ENCODE measurements at regions not wholly inside any gene's neighbourhood (a gene's known extent, or its start where the extent isn't known, plus 50 kb on each side); places are given as distances from the start of the nearest gene placed in this dataset.

DNA sequence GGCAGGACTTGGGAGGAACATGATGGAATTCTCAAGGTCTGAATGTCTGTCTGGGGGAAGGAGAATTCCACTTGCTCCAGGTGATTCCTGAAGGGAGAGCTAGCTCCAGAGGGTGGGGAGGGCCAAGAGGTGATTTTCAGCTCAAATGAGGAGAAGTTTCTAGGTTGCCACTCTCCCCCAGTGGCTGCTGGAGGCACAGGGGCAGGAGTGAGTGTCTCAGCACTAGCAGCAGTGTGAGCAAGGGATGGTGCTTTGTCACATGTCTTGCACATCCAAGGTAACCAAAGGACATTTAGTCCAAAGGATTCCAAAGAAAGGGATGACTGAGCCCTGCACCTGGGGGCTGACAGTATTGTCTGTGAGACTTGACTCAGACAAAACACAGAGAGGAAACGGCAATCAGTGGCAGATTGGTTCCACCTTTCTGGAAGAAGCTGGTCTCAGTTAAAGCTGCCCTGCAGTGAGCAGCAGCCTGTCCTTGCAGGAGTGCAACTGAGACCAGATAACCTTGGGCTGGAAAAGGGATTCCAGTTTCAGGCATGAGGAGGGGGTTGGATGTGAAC, 51.2 kb upstream of the PCBD1 start:
- intact Hi-C loops (cut with DNase I) = no loop called here
- DNase-seq (no peak), ATAC-seq (ENCODE audit: poor library complexity) (no peak)

DNA sequence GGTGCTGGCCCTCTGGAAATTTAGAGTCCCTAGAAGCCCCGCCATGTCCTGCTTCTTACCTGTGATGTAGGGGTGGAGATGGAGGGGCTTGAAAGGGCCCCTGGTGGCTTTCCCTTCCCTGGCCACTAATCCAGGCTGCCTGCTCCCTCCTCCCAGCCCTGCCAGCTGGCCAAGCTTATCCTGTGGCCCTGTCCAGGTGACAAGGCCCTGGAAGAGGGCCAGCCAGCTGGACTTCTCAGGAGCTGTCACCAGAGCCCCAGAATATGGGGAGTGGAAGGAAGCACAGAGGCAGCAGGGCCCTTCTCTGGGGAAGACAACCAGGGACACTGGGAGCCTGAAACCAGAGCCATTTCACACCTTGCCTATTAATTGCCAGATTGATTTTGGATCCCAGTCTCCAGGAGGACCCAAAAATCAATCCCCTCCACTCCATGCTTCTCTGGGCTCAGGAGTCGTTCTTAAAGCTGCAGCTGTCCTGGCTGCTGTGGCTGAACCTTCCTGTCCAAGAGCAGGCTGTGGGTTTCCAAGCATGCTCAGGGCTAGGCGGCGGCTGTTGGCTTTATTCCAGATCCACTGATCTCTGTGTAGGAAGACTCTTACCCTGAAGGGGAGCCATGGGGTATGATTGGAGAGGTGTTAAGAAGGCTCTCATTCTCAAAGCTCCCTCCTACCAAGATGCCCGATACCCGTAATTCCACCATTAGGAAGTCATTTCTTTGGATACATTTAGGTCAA, 52.6 kb upstream of the PCBD1 start:
- ATAC-seq (ENCODE audit: poor library complexity) = peak; percentile 60
- peak; percentile 78 for DNase-seq
- intact Hi-C loops (cut with DNase I) = no loop called here

DNA sequence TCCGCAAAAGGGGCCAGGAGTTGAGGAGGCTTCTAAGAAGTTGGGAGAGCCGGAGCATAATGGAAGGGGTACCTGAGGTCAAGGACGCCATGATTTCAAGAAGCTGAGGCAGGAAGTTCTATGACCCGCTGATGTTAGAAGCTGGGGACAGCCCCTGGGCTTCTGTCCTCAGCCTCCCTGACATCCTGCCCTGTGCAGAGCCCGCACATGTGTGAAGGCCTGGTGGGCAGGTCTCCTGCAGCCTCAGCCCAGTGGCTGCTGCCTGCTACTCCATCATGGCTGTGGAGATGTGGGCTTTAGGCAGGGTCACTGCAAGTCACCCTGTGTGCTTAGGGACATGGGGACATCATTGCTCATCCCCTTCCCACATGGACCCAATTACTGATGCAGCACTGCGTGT, 53.8 kb upstream of the PCBD1 start:
- intact Hi-C loops (cut with DNase I) = no loop called here

DNA sequence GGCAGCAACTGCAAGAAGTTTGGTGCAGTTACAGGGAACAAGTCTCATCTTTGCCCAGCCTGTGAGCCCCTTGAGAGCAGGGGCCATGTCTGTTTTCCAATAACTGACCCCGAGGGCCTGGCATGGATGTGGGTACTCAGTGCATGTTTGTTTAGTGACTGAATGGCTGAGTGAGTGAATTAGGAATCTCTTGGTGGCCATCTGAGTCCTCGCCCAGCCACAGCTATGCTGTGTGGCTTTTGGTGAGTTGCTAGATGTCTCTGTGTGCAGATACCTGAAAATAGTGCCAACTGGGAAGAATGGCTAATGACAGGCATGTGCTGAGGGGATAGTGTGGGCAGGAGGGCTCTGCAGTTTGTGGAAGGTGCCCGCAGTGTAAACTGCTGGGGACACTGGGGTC, 54.4 kb upstream of the PCBD1 start:
- ATAC-seq (ENCODE audit: poor library complexity) (no peak), DNase-seq (no peak)
- intact Hi-C loops (cut with DNase I) = no loop called here

More for the DNA sequence above, 53.8 kb upstream of the PCBD1 start:
- ATAC-seq (ENCODE audit: poor library complexity) (no peak), DNase-seq (no peak)

DNA sequence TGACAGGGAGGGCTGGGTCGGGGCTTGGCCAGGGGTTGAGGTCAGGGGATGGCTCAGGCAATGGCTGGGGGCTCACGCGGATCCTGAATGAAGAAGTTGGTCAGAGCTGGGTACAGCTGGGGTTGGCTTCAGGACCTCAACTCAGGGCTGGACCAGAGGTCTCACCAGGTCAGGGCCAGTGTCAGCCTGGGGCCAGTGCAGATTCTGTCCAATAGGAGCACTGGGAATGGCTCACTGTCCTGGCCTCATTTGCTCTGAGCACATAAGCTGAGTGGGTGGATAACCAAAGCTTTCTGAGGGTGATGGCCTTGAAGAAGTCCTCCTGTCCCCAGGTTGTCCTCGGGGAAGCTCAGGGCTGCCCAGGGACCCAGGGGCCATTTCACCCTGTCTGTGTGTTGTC, 54.9 kb upstream of the PCBD1 start:
- DNase-seq = no peak
- no peak for ATAC-seq (ENCODE audit: poor library complexity)
- intact Hi-C loops (cut with DNase I) = no loop called here

DNA sequence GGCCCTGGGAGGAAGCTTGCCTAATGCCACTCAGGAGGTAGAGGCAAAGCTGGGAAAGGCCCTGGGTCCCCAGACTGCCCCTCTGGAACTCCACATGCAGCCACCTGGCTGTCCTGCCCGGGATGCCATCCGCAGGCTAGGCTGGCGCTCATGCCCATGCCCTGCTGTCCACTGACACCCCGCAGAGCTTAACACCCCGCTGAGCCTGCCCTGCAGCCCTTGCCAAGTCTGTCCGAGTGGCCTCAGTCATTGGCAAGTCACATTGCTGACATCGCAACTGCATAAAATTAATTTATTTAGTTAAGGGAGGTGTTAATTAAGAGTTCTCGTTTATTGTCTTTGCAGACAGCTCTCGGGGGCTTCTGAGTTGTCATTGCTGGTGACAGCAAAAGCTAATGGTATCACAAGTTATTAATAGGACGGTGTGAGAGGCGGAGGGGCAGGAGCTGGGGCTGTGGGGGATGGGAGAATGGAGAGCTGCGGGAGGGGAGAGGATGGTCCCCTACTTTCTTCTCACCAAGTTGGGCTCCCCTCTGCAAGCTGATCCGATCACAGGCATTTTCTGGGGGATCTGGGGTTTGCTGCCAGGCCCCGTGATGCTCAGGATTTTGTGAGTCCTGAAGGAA, 55.6 kb upstream of the PCBD1 start:
- ATAC-seq (ENCODE audit: poor library complexity) (peak; percentile 67), DNase-seq (no peak)
- intact Hi-C loops (cut with DNase I) = no loop called here

DNA sequence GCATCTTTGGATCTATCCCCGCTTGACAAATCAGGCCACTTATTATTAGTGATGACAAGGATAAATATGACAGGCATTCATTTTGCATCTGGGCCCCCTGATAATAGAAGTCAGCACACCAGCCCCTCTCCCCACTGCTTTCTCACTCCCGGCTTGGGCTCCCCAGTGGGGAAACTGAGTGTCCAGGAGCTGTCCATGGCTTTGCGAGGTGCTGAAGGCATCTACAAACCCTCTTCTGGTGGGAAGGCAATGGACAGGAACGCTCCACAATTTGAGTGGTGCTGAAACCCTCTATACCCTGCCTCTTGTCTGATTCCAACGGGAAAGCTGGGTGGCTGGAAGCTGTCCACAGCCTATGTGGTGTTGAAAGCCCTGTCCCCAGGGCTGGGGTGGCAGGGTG, 61.7 kb upstream of the PCBD1 start:
- ATAC-seq (ENCODE audit: poor library complexity) = no peak
- intact Hi-C loops (cut with DNase I) = no loop called here
- DNase-seq = no peak

DNA sequence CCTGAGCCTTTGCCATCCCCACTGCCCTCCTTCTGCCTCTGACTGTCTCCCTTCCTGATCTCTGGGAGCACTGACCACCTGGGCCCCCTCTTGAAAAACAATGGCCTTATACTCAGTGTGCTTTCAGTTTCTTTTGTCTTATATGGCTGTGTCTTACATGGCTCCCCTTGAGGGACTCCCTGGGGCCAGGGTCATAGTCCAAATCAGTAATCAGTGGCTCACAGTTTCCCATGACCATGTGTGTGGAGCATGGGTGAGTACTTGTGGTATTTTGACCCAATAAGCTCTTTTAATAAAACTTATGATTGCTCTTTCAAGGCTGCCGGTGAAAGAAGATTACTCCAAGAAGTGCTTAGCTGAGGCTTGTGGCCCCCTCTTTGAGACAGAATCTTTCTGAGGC, 62.4 kb upstream of the PCBD1 start:
- DNase-seq (no peak), ATAC-seq (ENCODE audit: poor library complexity) (no peak)
- intact Hi-C loops (cut with DNase I) = no loop called here

DNA sequence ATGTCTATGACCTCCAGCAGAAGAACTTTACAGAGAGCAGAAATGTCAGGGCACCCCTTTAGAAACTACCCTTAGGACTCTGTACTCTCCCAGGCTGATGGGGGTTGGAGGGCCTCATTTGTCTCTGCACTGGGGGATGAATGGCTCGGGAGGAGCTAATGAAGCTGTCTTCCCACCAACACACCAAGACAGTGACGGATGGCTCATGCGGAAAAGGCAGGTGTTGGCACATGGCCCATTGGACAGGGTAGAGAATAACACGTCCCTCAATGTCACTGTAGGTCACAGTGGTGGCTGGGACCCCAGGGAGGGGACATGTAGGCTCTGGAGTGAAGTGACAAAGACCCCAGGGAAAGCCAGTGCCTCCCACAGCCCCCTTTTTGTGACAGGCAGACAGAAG, 64.0 kb upstream of the PCBD1 start:
- DNase-seq = no peak
- intact Hi-C loops (cut with DNase I) = no loop called here
- ATAC-seq (ENCODE audit: poor library complexity) = no peak

DNA sequence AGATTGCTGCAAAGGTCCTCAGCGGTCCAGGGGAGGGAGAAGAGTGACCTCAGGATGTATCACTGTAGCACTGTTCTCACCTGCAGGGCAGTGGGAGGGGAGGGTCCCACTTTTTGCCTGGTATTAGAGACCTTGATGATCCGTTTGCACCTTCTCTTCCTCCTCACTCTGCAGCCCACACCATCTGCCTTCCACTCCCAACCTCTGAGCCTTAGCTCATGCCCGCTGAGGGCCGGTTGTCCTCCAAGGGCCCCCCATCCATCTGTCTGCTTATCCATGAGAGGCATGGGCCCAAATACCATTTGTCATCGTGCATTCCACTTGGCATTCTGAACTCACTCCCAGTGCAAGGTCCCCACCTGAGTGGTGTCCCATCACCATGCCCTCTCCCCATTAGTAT, 64.6 kb upstream of the PCBD1 start:
- DNase-seq = no peak
- intact Hi-C loops (cut with DNase I) = no loop called here
- no peak for ATAC-seq (ENCODE audit: poor library complexity)

DNA sequence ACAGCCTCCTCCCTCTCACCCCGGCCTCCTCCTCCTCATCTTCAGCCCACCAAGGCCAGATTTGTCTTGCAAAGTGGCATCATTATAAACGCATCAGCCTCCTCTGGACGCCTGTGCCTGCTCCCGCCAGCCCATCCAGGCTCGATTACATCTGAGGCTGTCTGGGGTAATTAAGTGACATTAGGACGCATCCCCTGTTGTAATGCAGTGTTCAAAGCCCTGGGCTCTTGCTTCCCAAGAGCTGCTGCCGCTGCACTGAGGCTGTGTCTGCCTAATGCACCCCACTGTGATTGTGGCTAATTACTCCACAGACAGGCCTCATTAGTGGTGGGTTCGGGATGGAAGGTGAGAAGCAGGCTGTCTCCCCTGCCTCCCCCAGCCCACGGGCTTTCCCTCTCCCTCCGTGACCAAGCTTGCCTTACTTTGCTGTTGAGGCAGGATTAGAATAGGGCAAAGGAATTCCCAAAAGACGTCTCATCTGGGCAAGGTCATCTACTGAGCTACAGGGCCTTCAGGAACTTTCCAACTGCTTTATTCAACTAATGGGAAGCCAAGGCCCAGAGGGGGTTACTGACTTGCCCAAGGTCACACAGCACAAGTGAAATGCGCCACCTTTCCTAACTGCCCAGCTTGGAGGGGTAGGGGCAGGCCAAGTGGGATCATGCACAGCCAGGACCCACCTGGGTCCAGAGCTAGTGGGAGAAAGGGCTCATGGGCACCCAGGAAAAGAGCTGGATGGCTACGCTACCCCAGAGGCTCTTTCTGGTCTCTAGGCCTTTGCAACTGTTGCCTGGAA, 66.2 kb upstream of the PCBD1 start:
- DNase-seq (no peak), ATAC-seq (ENCODE audit: poor library complexity) (no peak)

DNA sequence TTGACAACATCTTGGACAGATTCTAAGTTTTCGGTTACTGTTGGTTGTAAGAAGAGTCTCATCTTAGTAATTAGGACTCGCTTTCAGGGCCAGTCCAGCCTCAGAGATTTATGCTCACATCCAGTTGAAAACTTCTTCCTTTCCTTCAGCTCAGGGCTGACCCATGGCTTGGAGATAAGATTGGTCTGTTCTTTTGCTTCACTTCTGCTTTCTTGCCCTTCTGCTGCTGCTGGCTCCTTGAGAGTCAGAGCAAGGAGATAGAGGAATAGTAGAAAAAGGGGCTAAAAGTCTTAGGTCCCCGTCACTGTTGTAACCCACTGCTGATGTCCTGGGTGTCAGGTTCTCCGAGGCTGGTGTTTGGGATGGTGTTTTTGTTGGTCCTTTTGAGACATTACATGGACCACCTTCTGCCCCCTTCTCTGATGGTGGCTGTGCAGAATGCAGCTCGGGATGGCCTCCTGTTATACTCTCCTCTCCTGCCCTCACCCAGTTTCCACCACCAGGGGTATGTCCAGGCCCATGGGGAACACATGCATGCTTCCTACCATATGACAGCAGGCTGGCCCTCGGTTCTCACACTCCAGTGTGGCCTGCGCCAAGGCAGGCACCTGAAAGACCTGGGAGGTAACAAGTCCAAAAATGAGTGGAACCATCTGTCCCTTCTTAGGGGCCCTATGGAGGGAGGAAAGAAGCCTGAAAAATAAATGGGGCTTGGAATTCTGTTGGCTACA, 67.8 kb upstream of the PCBD1 start:
- DNase-seq = no peak
- intact Hi-C loops (cut with DNase I) = no loop called here
- ATAC-seq (ENCODE audit: poor library complexity) = no peak

More for the DNA sequence above, 66.2 kb upstream of the PCBD1 start:
- intact Hi-C loops (cut with DNase I) = no loop called here

DNA sequence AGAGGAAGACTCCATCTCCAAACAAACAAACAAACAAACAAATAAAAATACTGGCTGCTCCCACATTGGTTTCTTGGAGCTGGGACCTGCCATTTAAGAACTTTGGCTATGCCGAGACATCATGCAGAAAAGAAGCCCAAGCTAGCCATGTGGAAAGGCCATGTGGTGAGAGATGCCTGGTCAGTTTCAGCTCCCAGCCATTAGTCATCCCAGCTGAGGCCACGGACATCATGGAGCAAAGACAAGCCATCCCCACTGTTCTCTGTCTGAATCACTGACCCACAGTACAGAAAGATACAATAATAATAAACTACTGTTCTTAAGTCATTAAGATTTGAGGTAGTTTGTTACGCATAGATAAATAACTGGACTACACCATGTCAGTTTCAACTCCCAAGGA, 70.0 kb upstream of the PCBD1 start:
- no peak for DNase-seq
- no peak for ATAC-seq (ENCODE audit: poor library complexity)
- intact Hi-C loops (cut with DNase I) = no loop called here

DNA sequence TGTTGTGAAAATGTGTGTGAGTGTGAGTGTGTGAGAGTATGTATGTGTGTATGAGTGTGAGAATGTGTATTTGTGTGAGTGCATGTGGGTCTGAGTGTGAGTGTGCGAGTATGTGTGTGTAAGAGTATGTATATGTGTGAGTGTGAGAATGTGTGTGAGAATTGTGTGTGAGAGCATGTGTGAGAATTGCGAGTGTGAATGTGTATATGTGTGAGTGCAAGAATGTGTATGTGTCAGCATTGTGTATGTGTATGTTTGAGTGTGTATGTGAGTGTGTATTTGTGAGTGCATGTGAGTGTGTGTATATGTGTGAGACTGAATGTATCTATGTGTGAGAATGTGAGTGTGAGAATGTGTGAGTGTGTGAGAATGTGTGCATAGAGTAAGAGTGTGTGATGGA, 72.0 kb upstream of the PCBD1 start:
- no peak for ATAC-seq (ENCODE audit: poor library complexity)
- intact Hi-C loops (cut with DNase I) = no loop called here
- DNase-seq = no peak

DNA sequence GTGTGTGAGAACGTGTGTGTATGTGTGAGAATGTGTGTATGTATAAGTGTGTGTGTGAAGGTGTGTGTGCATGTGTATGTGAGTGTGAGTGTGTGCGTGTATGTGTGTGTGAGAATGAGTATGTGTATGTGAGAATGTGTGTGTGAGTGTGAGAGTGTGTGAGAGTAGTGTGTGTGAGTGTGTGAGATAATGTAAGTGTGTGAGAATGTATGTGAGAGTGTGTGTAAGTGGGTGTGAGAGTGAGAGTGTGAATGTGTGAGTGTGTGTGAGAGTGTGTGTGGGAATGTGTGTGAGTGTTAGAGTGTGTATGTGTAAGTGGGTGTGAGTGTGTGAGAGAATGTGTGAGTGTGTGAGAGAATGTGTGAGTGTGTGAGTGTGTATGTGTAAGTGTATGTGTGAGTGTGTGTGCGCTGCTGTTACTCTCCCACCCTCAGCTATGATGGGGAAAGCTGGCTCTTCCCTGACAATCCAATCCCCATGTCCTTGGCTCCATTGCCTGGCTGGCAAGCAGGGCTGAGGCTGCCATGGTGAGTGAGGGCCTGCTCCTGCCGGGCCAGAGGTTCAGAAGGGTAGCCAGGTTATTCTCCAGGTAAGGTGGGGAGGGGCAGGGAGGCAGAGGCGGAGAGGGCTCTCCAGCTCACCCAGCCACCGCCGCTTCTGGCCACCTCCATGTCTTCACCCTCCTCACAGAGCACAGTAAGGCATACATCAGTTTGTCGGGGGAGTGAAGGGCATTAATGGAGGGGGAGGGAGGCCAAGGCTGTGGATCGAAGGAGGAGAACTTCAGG, 72.6 kb upstream of the PCBD1 start:
- intact Hi-C loops (cut with DNase I) = no loop called here
- DNase-seq (no peak), ATAC-seq (ENCODE audit: poor library complexity) (no peak)

DNA sequence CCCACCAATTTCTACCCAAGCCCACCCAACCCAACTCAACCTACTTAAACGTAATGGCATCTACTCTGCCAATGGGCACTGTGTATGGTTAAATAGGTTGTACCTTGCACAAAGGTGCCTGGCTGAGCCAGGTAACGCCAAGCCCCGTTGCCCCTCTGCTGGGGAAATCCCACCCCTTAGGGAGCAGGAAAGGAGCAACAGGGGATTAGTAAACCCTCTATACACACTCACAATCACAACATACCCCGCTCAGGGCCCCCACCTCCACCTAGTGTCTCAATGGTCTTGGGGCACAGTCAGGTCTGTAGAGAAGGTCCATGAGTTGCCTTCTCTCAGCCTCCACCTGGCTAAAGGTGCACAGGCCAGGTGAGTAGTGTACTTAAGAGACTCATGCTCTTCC, 74.3 kb upstream of the PCBD1 start:
- intact Hi-C loops (cut with DNase I) = no loop called here
- ATAC-seq (ENCODE audit: poor library complexity) = no peak
- DNase-seq = no peak

DNA sequence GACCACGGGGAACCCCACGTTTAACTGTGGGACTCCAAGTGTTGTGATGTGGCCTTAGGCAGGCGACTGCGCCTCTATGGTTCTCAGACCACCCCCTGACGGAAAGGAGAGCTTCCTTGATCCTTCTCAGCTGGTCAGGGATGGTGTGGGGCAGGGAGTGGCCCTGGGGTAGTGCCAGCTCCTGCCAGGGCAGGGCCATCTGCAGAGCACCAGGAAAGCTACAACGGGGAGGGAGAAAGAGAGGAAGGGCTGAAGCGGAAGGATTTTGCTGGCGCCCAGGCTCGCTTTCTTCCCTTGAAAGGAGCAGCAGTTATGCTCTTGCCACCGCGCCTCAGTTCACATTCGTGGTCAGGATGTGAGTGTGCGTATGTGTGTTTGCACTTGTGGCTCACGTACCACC, 74.9 kb upstream of the PCBD1 start:
- intact Hi-C loops (cut with DNase I) = no loop called here
- ATAC-seq (ENCODE audit: poor library complexity) (no peak), DNase-seq (no peak)

DNA sequence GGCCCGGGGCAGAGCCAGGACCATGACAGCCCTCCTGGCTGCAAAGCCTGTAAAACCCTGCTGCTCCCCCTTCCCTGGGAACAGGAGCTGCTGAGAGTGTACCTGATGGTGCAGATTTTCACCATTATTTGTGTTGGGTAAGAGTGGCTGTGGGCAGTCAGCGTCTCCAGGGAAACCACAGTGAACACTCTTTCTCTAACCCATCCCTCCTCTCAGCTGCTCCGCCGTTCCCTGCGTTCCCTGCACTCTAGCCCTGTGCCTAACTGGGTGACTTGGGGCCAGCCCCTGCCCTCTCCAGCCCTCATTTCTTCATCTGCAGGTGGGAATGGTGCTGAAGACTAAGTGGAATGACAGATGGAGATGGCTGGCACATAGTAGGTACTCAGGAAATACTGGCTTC, 75.9 kb upstream of the PCBD1 start:
- intact Hi-C loops (cut with DNase I) = no loop called here
- DNase-seq (no peak), ATAC-seq (ENCODE audit: poor library complexity) (no peak)

Data from Right ventricle myocardium superior (tissue), 1 donor.